ENCODE measurements at regions not wholly inside any gene's neighbourhood (a gene's known extent, or its start where the extent isn't known, plus 50 kb on each side); places are given as distances from the start of the nearest gene placed in this dataset.
"Not testable (repeated sequence)": the region's sequence is repeated elsewhere in the genome, so short reads cannot be mapped to it uniquely, and the experiment has no call there.

DNA sequence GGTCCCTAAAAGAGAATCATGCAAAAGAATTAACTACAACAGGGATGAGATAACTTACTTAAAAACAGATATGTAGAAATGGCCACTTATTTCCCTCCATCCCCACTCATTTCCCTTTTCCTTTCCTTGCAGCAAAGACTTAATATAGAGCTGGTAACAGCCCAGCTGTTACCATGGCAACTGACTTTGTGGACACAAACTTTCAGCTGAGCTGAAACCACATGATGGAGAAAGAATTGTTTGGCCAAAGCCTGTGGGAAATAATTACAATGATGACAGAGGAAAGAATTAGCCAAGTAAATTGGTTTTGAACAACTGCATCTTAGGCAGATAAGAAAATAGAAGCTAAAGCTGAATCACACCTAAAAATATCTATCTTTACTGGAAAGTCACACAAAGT is 364.9 kb downstream of the GALC start:
- no peak for DNase-seq

DNA sequence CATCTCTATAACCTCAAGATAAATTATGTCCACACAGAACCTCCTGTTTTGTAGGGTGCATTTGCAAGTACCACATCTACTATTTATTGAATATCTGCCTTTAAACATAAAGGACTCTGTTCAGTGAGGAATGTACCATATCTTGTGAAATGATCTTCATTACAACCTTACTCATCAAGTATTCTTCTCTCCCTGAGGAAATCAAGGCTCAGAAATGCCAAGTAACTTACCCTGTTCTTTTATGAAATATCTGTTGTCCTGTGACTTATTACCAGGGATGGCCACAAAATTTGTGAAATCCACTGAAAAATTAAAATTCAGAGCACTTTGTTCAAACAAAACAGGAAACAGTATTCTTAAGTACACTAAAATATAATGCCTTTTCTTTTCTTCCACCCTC is 366.7 kb downstream of the GALC start:
- DNase-seq, result no peak

DNA sequence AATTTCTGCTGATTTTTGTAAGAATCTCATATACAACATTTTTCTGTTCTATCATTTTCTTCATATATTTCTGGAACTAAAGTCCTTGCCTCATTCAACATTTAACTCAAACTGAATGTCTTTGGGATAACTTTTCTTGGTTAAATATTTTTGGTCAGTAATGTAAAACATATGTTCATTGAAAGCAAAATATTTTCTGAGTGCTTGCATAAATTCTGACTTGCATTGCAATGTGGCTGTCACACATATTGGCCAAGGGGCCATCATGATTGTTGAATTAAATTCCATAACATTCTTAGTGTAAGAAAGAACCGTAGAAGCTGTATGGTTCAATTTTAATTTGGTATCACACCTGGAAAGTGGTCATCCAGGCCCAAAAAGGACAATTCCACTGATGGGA is 369.4 kb downstream of the GALC start:
- no peak for DNase-seq

DNA sequence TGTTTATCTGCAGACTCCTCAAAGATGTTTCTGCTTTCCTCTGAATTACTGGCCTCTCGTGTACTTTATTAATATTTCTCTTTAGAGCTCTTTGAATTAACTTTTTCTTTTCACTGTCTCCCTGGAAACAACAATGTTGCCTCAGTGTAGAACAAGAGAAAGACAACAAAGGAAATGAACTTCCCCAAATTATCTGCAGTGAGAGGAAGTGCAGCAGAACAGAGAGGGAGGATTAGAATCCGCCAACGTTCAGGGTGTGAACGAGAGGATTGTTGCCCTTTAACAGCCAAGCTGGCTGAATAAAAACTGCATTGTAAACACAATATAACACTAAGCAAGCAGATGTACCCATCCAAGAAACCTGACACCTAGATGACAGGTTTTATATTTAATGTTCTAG is 375.9 kb downstream of the GALC start:
- DNase-seq, result no peak

DNA sequence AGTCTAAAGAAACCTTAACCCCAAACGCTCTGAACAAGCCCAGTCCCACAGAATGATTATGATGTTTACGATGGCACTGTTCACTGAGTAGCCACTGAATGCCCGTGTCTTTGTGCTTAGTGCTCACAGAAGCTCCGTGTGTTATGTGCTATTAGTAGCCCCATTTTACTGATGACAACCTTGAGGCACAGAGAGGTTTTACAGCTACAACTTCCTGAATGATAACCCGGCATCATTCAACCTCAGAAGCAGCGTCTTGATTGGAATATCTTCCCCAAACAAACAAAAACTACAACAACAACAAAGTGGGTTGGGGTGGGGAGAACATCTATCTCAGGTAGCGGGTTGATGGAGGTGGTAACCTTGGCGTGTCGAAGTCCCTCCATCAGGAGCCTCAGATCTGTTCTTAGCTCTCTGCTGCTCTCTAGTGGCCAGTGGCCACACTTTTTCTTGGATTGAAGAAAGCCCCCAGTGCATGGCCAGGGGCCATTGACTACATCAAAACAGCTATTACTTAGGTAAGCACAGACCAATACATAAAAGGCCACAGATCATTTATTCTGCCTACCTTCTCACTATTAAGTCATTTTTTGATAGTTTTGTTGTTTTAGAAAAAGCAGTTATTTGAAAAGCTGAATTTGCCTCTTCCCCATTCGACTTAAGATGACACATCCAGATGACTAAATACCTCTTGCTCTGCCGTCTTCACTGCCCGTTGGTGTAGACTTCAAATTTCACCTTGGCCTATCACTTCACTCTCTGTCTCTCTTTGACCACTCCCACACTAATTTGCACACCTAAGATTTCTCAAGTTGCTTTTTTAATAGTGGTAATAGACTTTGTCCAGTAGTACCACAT is 376.9 kb downstream of the GALC start:
- no peak for DNase-seq

DNA sequence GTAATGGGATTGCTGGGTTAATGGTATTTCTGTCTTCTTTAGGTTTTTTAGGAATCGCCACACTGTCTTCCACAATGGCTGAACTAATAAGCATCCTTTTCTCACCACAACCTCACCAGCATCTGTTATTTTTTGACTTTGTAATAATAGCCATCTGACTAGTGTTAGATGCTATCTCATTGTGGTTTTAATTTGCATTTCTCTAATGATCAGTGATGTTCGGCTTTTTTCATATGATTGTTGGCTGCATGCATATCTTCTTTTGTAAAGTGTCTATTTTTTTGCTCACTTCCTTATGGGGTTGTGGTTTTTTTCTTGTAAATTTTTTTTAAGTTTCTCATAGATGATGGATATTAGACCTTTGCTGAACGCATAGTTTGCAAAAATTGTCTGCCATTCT is 377.9 kb downstream of the GALC start:
- DNase-seq, result no peak

DNA sequence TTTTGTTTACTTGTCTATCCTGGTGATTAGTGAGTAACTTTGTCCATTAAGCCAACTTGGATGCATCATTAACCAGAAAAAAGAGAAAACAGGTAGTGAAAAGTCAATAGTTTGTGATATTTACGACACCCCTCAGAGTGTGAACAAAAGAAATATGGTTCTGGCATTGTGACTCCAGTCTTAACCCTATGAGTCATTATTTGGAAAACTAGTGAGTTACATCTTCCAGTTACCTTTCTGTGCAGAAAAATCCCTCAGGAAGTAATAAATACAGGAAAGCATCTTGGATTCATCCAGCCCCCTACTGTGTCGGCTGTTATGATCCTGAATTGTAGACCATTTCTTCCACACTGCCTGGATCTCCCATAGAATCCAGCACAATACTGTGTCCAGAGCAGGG is 379.1 kb downstream of the GALC start:
- no peak for DNase-seq

DNA sequence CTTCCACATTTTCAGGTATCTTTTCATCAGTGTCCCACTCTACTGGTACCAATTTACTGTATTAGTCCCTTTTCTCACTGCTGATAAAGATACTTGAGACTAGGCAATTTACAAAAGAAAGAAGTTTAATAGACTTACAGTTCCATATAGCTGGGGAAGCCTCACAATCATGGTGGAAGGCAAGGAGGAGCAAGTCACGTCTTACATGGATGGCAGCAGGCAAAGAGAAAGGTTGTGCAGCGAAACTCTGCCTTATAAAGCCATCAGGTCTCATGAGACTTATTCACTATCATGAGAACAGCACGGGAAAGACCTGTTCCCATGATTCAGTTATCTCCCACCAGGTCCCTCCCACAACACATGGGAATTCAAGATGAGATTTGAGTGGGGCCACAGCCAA is 385.9 kb downstream of the GALC start:
- DNase-seq, result not testable (repeated sequence)

DNA sequence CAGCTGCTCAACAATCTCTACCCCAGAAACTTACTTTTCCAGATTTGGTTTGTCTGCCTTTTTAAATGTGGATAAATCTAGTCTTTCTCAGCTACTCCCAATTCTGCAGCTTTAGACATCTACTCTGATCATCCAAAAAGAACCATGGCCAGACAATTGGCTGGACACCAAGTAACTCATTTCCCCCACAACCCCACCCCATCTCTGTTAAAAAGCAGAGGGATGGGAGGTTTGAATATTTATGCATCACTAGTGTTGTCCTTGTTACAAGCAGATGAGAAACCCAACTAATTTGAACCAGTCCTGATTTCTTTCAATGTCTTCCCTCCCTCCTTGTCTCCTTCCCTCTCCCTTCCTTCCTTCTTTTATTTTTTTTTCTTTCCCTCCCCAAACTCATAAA is 391.9 kb downstream of the GALC start:
- DNase-seq, result no peak

DNA sequence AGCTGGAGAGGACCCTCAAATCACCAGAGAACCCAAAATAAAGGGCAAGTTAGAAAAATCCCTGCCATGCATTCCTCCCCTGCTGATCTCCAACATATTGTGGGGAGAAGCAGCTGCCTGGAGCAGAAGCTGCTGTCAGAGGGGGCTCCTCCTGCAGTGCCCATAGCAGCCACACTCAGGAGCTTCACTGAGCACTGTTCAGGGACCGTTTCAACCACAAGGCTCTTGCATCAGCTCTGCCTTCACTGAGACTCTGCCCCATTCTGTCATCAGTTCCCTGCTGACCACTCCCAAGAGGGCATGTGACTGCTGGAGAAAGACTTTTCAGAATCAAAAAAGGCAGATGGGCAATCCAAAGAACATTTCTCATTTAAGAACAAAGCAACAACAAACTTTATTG is 392.7 kb downstream of the GALC start:
- DNase-seq, result no peak

DNA sequence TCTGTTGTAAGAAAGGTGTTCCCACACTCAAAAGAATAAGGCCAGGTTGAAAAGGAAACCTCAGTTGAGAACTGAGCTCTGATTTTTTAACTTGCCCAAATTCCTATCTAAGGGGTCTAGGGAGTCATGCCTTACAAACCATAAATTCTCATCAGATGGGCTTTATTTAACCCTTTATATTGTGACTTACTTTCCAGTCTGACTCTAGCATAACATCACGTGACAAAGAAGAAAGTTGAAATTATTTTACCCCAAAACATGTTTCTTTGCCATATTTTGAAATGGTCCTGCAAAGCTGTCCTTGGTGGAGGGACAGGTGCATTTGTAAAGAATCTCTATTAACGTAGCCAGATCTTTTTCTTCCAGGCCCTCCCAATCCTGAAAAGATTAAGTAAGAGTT is 411.7 kb downstream of the GALC start:
- DNase-seq, result no peak

DNA sequence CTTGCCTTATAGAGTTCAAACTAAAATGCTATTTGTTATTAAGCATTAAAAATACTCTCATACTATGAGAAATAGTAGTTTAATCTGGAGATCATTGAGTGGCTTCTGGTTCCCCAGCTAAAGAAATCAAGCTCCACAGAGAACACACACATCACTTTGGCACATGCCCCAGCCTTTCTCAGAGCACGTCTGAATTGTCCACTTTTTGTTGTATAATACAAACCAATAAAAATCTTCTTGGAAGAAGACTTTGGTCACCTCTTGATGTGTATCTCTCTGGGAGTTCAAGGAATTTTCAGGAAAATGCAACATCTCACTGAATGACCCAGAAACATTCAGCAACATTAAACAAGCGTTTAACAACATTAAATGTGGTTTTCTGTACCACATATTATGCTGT is 413.9 kb downstream of the GALC start:
- DNase-seq, result no peak

DNA sequence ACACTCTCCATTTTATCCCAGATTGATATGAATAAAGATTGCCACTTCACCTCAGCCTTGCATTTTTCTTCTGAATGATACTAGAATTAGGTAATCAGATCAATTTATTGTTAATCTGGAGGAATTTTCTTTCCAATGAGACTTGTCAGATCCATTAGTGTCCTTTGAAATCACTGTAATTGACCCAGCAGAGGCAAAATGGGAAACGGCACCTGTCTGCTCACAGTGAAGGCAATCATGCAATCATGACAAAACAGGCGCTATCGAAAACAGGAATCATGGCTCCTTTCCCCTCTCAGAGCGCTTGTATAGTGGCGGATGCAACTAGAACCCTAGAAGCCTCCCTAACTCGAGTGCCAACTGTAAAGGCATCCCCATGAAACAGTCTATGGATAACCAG is 417.6 kb downstream of the GALC start:
- no peak for DNase-seq

DNA sequence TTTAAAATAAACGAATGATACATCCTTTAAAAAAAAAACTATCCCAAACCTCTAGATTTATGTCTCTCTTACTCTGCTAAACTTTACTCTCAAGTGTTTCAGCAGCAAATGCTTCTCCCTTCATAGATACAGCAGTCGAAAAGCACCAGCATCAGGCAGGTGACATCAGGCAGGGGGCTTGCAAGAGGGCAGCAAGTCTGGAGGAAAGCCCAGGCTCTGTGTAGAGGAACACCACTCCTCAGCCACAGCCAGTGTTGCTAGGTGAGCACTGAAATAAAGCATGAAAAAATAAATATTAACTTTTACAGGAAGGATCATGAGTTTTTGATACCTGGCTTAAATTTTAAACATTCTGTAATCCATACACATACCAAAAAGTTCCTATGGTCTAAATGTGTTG is 419.4 kb downstream of the GALC start:
- DNase-seq, result no peak

DNA sequence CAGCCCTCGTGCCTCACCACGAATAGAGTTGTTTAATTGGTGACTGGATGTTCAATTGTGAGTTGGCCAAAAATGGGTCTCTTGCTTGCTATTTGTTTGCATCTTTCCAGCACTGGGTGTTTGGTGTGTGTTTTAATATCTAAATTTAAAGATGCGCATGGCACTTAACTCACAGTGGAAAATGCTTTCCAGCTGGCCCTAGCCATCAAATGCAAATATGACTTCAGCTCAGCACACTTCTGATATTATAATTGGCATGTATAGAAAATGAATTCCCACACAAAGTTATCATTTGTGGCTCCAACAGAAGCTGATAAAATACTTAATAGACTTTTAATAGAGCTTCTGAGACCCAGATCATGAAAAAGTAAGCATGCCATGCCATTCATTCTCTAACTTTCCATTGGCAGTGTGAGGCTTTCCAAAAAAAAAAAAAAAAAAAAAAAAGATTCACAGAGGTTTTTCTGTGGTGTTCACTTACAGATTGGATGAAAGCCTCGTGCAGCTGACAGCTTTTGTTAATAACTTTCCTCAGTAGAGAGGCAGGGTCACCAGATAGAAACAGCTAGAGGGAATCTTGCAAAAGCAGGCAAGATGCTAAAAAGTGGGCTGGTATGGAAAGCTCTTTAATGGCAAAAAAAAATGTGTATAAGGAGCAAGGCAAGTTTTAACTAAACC is 425.2 kb downstream of the GALC start:
- DNase-seq, result no peak

DNA sequence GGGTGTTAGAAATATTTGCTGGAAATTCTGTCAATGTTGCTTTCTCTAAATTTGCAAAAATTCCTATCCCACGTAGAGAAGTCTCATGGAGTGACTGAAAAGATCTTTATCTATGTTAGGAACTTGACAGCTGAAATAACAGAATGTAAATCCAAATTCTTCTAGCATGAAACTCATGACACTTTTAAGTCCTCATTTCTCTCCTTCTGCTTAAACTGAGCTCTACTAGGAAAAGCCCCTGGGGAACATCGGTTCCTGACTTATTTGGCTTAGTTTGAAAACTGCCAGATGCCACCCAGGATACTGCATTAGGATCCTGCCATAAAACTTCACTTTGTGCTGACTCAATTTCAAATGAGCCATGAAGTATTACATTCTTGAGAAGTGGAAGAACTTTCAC is 426.0 kb downstream of the GALC start:
- DNase-seq, result no peak

DNA sequence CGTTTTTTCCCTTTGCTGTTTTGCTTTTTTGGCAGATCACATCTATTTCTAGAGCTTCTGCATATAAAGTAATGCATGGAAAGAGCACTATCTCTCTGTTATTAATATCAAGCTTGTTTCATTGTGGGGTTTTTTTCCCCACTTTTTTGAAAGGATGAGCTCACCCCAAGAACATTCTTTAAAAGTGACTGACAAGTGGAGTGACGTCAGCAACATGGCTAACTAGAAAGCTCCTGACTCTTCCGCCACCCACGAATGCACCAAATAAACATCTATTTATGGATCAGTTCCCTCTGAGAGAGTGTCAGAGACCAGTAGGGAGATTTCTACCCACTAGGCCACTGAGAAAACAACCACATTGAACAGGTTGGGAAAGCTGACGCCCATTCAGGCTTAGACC is 445.4 kb downstream of the GALC start:
- no peak for DNase-seq

DNA sequence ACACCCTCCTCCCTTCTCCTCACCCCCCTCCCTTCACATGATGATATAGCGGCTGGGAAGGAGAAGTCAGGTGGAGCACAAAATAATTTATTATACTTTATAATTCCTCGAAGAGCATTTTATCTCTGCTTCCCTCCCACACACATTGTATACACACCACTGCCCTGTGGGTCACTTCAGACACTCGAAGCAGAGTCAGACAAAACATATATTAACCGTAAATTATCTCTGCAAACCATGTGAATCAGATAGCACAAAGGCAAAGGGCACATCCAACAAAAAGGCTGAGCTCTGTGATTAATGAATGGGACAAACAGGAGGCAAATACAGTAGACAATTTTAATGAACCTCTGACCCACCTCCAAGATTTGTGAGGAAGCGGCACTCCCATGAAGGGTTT is 450.7 kb downstream of the GALC start:
- no peak for DNase-seq

DNA sequence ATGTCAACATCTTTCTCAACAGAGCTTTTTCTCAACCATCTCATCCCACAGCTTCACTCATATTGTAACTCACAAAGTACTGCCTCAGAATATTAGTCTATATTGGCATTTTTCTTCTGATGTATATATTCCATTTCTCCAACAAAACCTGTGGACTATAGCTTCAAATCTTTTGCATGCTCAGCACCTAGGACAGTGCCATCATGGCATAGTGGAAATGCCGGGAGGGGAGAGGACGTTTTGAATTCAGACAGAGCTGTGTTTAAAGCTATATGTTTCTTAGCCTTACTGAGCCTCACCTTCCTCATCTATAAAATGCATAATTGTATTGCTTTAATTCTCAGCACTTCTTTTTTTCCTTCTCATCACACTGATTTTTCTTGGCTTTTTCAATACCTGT is 452.6 kb downstream of the GALC start:
- DNase-seq, result no peak

DNA sequence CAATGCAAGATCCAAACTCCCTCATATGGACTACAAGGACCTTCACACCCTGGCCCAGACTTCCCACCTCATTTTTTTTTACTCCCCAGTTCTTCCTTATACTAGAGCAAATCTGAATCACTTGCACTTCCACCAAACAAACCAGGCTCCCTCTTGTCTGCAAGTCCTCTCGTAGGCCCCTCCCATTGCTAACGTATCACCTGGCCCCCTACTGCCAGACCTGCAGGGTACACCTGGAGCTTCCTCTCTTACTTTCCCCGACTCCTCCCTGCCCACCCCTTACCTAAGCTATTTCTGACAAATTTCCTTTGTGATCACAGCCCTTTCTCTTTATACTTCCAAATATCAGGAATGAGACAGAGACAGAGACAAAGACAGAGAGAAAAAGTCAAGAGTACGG is 463.9 kb downstream of the GALC start:
- no peak for DNase-seq

DNA sequence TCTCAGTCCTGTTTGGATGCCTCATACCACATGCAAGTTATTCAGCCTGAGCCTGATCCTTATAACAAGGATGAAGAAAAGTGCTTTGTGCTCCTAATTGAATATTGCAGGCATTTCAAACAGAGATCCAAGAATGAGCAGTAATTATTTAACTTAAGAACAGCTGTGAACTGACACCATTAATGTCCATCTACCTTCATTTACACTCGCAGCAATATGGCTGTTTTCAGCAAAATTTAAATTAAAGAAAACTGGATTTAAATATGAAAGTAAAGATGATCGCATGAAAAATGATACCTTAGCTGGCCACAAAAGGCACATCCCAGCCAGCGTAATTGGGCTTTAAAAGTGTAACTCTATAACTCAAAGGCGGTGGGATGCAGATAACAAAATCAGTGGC is 466.3 kb downstream of the GALC start:
- DNase-seq, result no peak

DNA sequence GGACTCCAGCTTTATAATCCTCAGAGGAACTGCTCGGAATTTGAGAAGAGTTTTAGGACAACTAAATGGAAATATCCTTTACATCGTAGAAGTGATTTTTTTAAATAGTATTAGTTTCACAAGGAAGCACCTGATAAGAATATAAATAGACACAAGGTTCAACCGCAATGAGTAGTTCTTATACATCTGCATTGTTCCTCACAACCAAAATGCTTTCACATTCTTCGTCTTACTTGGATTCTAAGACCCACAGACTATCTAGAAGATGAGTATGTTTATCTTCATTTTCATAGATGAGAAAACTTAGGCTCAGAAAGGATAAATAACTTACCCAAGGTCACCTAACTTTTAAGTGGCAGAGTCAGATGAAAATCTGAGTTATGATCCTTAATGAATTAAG is 469.0 kb downstream of the GALC start:
- no peak for DNase-seq

DNA sequence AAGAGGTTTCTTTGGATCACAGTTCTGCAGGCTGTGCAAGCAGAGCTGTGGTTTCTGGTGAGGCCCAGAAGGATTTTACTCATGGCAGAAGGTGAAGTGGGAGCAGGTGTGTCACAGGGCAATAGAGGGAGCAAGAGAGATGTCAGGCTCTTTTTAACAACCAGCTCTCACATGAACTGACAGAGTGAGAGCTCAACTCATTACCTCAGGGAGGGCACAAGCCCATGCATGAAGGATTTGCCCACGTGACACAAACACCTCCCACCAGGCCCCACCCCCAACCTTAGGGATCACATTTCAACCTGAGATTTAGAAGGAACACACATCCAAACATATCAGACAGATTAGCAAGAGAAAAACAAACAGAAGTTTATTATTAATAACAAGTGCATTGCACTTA is 470.4 kb downstream of the GALC start:
- DNase-seq, result no peak

DNA sequence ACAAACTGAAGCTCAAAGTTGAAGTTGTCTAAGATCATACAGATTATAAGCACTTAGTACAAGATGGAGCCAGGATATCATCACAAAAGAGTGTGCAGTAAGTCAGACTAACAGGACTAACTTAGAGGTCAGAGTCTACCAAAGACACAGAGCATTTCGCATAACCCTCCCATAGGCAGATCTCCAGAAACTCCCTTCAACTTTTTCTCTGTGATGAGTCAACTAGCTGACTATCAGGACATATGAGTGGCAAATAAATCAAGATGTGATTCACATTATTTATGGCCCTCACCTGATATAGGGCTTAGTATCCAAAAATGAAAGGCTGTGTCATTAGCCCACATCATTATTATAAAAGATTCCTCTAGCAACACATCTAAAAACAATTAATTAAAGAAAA is 484.6 kb downstream of the GALC start:
- DNase-seq, result no peak

DNA sequence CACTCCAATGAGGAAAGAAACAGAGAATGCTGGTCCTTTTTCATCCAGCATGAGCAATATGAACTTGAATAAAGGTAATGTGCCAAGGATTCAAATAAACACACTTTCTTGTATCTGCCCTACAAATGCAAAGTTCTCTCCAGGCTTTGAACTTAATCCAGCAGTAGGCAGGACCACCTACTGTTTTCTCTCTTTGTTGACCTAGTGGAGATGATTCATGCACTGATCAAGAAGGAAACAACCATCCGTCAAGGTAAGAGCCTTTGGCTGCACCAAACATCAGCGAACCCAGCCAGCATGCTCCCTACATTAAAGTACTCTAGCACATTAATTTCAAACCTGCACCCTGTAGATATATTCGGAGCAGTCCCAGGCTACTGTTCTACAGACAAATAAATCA is 489.3 kb downstream of the GALC start:
- no peak for DNase-seq
